GM12878 (cell line): ENCODE measurements at regions not wholly inside any gene's neighbourhood (a gene's known extent, or its start where the extent isn't known, plus 50 kb on each side); places are given as distances from the start of the nearest gene placed in this dataset.

Experiments used
- ATAC-seq: fragments of 200-7000 bp; cut with Tn5 transposase; 3 replicates; pipeline ENCODE4 v1.9.1; 2020; ENCODE audit warnings: mild to moderate bottlenecking, moderate library complexity
- BruUV-seq: library from RNA; stranded (reverse); fragments of 400-500 nt; replicated peaks from 2 replicates; lab custom pipeline; 2021; lab: Mats Ljungman, UMichigan
- CTCF ChIA-PET: fragments of 300-600 bp; sonication (Branson Sonifier 250); formaldehyde crosslinking; extraction: SDS; loops from one replicate; lab custom pipeline; 2021; ENCODE audit warnings: inconsistent platforms; lab: Yijun Ruan, JAX
- POLR2A ChIA-PET: fragments of 350-600 bp; formaldehyde crosslinking; extraction: SDS; loops from one replicate; lab custom pipeline; 2021; ENCODE audit warnings: inconsistent platforms; lab: Charles Lee
- RAD21 ChIA-PET: fragments of 300-600 bp; sonication (Branson Sonifier 250); formaldehyde crosslinking; loops from one replicate; lab custom pipeline; 2023; ENCODE audit warnings: antibody characterized with exemption; ENCODE audit not compliant: unreplicated experiment; lab: Charles Lee
- SMC1A ChIA-PET: fragments of 300-600 bp; sonication (Branson Sonifier 250); formaldehyde crosslinking; loops from one replicate; lab custom pipeline; 2023; ENCODE audit not compliant: unreplicated experiment, uncharacterized antibody; lab: Charles Lee
- DNase-seq: peaks from one replicate; pipeline ENCODE4 v3.0.0-alpha.2; 2011; ENCODE audit warnings: low read depth, low spot score
- FAIRE-seq: peaks from 3 replicates; lab custom pipeline; 2011; peaks lifted over from hg19 to GRCh38; lab: Jason Lieb, UNC
- H2AFZ ChIP-seq: 2 replicates; pipeline ENCODE4 v1.6.0; 2011; ENCODE audit warnings: low read depth, low read length, control low read depth; ENCODE audit not compliant: control insufficient read depth
- H3K27ac ChIP-seq: 2 replicates; pipeline ENCODE4 v1.5.1; 2011; ENCODE audit warnings: control low read depth; ENCODE audit not compliant: control insufficient read depth, insufficient read depth
- H3K27me3 ChIP-seq, 2 experiments: replicated peaks in 1 of 2; 2 replicates each; pipeline versions ENCODE4 v1.6.0 to v1.6.1; 2011; ENCODE audit warnings: low read length in 1 of 2; ENCODE audit not compliant: control insufficient read depth in 2 of 2, insufficient read depth in 2 of 2
- H3K36me3 ChIP-seq, 2 experiments: 2 replicates each; pipeline ENCODE4 v1.5.1; 2011; ENCODE audit warnings: low read length in 1 of 2; ENCODE audit not compliant: control insufficient read depth in 2 of 2, insufficient read depth in 2 of 2
- H3K4me1 ChIP-seq: 2 replicates; pipeline ENCODE4 v1.6.1; 2011; ENCODE audit warnings: mild to moderate bottlenecking, low read length, moderate library complexity, mixed read lengths; ENCODE audit not compliant: control insufficient read depth, insufficient read depth
- H3K4me2 ChIP-seq: 2 replicates; pipeline ENCODE4 v1.6.0; 2011; ENCODE audit warnings: control low read depth; ENCODE audit not compliant: control insufficient read depth, insufficient read depth
- H3K4me3 ChIP-seq: fragments of 200-600 bp; sonication (generic); 2 replicates; pipeline ENCODE4 v1.5.1; 2016
- H3K79me2 ChIP-seq: 2 replicates; pipeline ENCODE4 v1.6.0; 2011; ENCODE audit warnings: low read length; ENCODE audit not compliant: control insufficient read depth, insufficient read depth
- H3K9ac ChIP-seq: 2 replicates; pipeline ENCODE4 v1.8.0; 2011; ENCODE audit warnings: low read length, control low read depth, mixed read lengths; ENCODE audit not compliant: control insufficient read depth, insufficient read depth
- H3K9me3 ChIP-seq: replicated peaks from 3 replicates; pipeline ENCODE4 v1.5.1; 2011; ENCODE audit warnings: mild to moderate bottlenecking, low read length; ENCODE audit not compliant: control insufficient read depth, insufficient read depth
- H4K20me1 ChIP-seq: 2 replicates; pipeline ENCODE4 v1.6.0; 2011; ENCODE audit not compliant: control insufficient read depth, insufficient read depth
- CHD1 ChIP-seq: IDR thresholded peaks from 2 replicates; pipeline ENCODE4 v1.6.1; 2012; ENCODE audit warnings: low read depth, low read length, improper control_type of control experiment
- CREB1 ChIP-seq: IDR thresholded peaks from 2 replicates; pipeline ENCODE4 v1.6.1; 2012; ENCODE audit warnings: low read depth, mild to moderate bottlenecking, inconsistent platforms
- HCFC1 ChIP-seq: fragments of 150-350 bp; IDR thresholded peaks from 2 replicates; pipeline ENCODE4 v1.6.1; 2014; ENCODE audit warnings: low read length
- IRF4 ChIP-seq: IDR thresholded peaks from 2 replicates; pipeline ENCODE4 v1.6.1; 2011; ENCODE audit warnings: low read depth, low read length
- SIX5 ChIP-seq: IDR thresholded peaks from 2 replicates; pipeline ENCODE4 v1.6.1; 2011; ENCODE audit warnings: mild to moderate bottlenecking, low read depth, low read length, moderate library complexity; ENCODE audit not compliant: severe bottlenecking
- SREBF1 ChIP-seq: IDR thresholded peaks from 2 replicates; pipeline ENCODE4 v1.6.1; 2012; ENCODE audit warnings: mild to moderate bottlenecking, low read length
- WGBS: methylation state at CpG from one replicate; pipeline ENCODE4 v1.1.6; 2016; ENCODE audit warnings: low lambda C conversion rate; ENCODE audit not compliant: insufficient replicate concordance, insufficient coverage; ENCODE audit errors: missing lambda C conversion rate; 5-methylcytosine and 5-hydroxymethylcytosine counted together
- in situ Hi-C: fragments of 300-500 bp; cut with MboI; formaldehyde crosslinking; loops from 9 replicates; pipeline ENCODE4 v1.14.3; 2018; ENCODE audit warnings: mixed read lengths
- intact Hi-C: fragments of 100-400 bp; cut with micrococcal nuclease; formaldehyde crosslinking; loops from one replicate; pipeline ENCODE4 v1.14.2; 2022; ENCODE audit not compliant: unreplicated experiment

GRCh38 chr15:96598514-96598913 is 268.0 kb downstream of the NR2F2 start:
- SMC1A ChIA-PET = no interaction called here
- Histone ChIP-seq H3K4me1 (no peaks in the 10 kb centered on the region), H2AFZ (no peak overlapping the region), H3K36me3 (no peaks in the 10 kb centered on the region), H4K20me1 (no peaks in the 10 kb centered on the region), H3K27ac (no peak overlapping the region), H3K79me2 (no peaks in the 10 kb centered on the region), H3K4me3 (no peak overlapping the region), H3K9me3 (no peaks in the 10 kb centered on the region), H3K27me3 (no peaks in the 10 kb centered on the region), H3K9ac (no peak overlapping the region), H3K4me2 (no peak overlapping the region)
- CTCF ChIA-PET = no interaction called here
- ATAC-seq (no peak), DNase-seq (no peak), FAIRE-seq (no peak)
- 41% methylated on average over 5 of the region's 5 CpGs for WGBS
- in situ Hi-C loops = no loop called here
- POLR2A ChIA-PET = no interaction called here
- intact Hi-C loops = no loop called here
- RAD21 ChIA-PET = no interaction called here
- TF ChIP-seq CHD1 = no peak
- no peak for TF ChIP-seq SREBF1
- TF ChIP-seq SIX5 = no peak
- TF ChIP-seq IRF4 = no peak
- no TSS peak for BruUV-seq

GRCh38 chr15:96599268-96599667 is 268.8 kb downstream of the NR2F2 start:
- WGBS = 8% methylated on average over 3 of the region's 3 CpGs
- Histone ChIP-seq H3K27me3 (no peaks in the 10 kb centered on the region), H3K36me3 (no peaks in the 10 kb centered on the region), H3K9ac (no peak overlapping the region), H3K27ac (no peak overlapping the region), H3K4me2 (no peak overlapping the region), H2AFZ (no peak overlapping the region), H3K9me3 (no peaks in the 10 kb centered on the region), H4K20me1 (no peaks in the 10 kb centered on the region), H3K4me3 (no peak overlapping the region), H3K79me2 (no peaks in the 10 kb centered on the region), H3K4me1 (no peaks in the 10 kb centered on the region)
- in situ Hi-C loops = no loop called here
- intact Hi-C loops = no loop called here
- ChIA-PET RAD21 (no interaction called here), CTCF (interaction anchor here (0.6 kb wide), 1 partner anchor 89 kb away, joined by 3 read pairs; no protein-coding TSS in a partner anchor), POLR2A (no interaction called here), SMC1A (no interaction called here)
- no peak for ATAC-seq
- TF ChIP-seq CREB1 (no peak), HCFC1 (no peak)
- FAIRE-seq = no peak
- BruUV-seq = no TSS peak
- no peak for DNase-seq
